ENCODE measurements at regions not wholly inside any gene's neighbourhood (a gene's known extent, or its start where the extent isn't known, plus 50 kb on each side); places are given as distances from the start of the nearest gene placed in this dataset.

GRCh38 chr12:132430838-132431774 lies 58.8 kb upstream of the FBRSL1 start:
- TF ChIP-seq CTCF (optimal IDR thresholded peaks at IDR 0.05 in 1 of 3, IDR thresholded peaks at IDR 0.05 in 1 of 3, conservative IDR thresholded peaks at IDR 0.05 in 1 of 3; ENCODE audit: extremely low read depth in 1 of 3, insufficient read depth in 2 of 3, low read length in 3 of 3), result no peak
- TF ChIP-seq EZH2 (IDR thresholded peaks at IDR 0.05; ENCODE audit: low read length), result no peak

Data from keratinocyte (primary cell).